ENCODE measurements at regions not wholly inside any gene's neighbourhood (a gene's known extent, or its start where the extent isn't known, plus 50 kb on each side); places are given as distances from the start of the nearest gene placed in this dataset.
"Not testable (repeated sequence)": the region's sequence is repeated elsewhere in the genome, so short reads cannot be mapped to it uniquely, and the experiment has no call there.

- H3K36me3 ChIP-seq, result no peaks in the 10 kb centered on the region
- peaks cover 24% of the 10 kb centered on the region for H3K27me3 ChIP-seq (ENCODE audit: insufficient read depth, low read depth, severe bottlenecking)
- DNase-seq, result no peak
- TF ChIP-seq, protein P1, sequence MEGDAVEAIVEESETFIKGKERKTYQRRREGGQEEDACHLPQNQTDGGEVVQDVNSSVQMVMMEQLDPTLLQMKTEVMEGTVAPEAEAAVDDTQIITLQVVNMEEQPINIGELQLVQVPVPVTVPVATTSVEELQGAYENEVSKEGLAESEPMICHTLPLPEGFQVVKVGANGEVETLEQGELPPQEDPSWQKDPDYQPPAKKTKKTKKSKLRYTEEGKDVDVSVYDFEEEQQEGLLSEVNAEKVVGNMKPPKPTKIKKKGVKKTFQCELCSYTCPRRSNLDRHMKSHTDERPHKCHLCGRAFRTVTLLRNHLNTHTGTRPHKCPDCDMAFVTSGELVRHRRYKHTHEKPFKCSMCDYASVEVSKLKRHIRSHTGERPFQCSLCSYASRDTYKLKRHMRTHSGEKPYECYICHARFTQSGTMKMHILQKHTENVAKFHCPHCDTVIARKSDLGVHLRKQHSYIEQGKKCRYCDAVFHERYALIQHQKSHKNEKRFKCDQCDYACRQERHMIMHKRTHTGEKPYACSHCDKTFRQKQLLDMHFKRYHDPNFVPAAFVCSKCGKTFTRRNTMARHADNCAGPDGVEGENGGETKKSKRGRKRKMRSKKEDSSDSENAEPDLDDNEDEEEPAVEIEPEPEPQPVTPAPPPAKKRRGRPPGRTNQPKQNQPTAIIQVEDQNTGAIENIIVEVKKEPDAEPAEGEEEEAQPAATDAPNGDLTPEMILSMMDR (IDR thresholded peaks at IDR 0.05; ENCODE audit: low read depth, low read length), result no peak
- H3K4me3 ChIP-seq (ENCODE audit: low read depth, low read length), result no peak overlapping the region
- H3K27ac ChIP-seq, result no peak overlapping the region
- H3K9me3 ChIP-seq (ENCODE audit: severe bottlenecking), result no peaks in the 10 kb centered on the region
These were observed 224.8 kb downstream of the RPAP3 start for GRCh38 chr12:47481041-47481440.

- TF ChIP-seq, protein P1 (IDR thresholded peaks at IDR 0.05; ENCODE audit: low read depth, low read length), result no peak
- Histone ChIP-seq H3K9me3 (ENCODE audit: severe bottlenecking) (no peaks in the 10 kb centered on the region), H3K27ac (no peak overlapping the region), H3K27me3 (ENCODE audit: insufficient read depth, low read depth, severe bottlenecking) (peaks cover 14% of the 10 kb centered on the region), H3K36me3 (no peaks in the 10 kb centered on the region), H3K4me3 (ENCODE audit: low read depth, low read length) (no peak overlapping the region)
- DNase-seq, result no peak
These were observed 227.4 kb downstream of the RPAP3 start for GRCh38 chr12:47478426-47478825.

DNA sequence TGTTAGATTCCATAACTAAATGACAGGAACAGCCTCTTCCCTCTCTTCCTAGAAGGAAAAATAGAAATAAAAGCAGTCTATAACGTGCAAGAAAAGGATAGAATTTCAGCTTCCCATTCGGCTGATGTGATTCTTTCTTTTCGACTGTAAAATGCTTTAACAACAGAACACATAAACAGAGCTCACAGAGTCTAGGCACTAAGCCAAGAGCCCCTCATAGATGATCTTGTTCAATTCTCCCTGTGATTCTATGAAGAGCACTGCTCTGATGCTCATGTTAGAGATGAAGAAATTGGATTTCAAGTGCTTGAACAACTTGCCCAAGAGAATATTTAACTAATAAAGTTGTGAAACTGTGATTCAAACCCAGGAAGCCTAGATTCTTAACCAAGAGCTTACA, 232.7 kb downstream of the RPAP3 start:
- H3K27me3 ChIP-seq (ENCODE audit: insufficient read depth, low read depth, severe bottlenecking), result peaks cover 16% of the 10 kb centered on the region
- H3K36me3 ChIP-seq, result no peaks in the 10 kb centered on the region
- DNase-seq, result no peak
- TF ChIP-seq, protein P1 (IDR thresholded peaks at IDR 0.05; ENCODE audit: low read depth, low read length), result no peak
- H3K9me3 ChIP-seq (ENCODE audit: severe bottlenecking), result no peaks in the 10 kb centered on the region
- no peak overlapping the region for H3K27ac ChIP-seq
- no peak overlapping the region for H3K4me3 ChIP-seq (ENCODE audit: low read depth, low read length)

DNA sequence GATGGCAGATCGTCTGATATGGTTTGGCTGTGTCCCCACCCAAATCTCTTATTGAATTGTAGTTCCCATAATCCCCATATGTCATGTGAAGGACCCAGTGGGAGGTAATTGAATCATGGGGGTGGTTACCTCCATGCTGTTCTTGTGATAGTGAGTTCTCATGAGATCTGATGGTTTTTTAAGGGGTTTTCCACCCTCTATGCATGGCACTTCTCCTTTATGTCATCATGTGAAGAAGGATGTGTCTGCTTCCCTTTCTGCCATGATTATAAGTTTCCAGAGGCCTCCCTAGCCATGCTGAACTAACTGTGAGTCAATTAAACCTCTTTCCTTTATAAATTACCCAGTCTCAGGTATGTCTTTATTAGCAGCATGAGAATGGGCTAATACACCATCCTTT, 235.5 kb downstream of the RPAP3 start:
- not testable (repeated sequence) for DNase-seq; H3K9me3 ChIP-seq (ENCODE audit: severe bottlenecking); H3K4me3 ChIP-seq (ENCODE audit: low read depth, low read length); H3K27ac ChIP-seq; H3K36me3 ChIP-seq
- peaks cover 26% of the 10 kb centered on the region for H3K27me3 ChIP-seq (ENCODE audit: insufficient read depth, low read depth, severe bottlenecking)

DNA sequence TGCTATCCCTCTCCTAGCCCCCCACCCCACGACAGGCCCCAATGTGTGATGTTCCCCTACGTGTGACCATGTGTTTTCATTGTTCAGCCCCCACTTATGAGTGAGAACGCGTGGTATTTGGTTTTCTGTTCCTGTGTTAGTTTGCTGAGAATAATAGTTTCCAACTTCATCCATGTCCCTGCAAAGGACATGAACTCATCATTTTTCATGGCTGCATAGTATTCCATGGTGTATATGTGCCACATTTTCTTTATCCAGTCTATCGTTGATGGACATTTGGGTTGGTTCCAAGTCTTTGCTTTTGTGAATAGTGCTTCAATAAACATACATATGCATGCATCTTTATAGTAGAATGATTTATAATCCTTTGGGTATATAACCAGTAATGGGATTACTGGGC, 241.9 kb downstream of the RPAP3 start:
- peaks cover 16% of the 10 kb centered on the region for H3K27me3 ChIP-seq (ENCODE audit: insufficient read depth, low read depth, severe bottlenecking)
- not testable (repeated sequence) for H3K9me3 ChIP-seq (ENCODE audit: severe bottlenecking); DNase-seq; H3K4me3 ChIP-seq (ENCODE audit: low read depth, low read length); H3K36me3 ChIP-seq; H3K27ac ChIP-seq

GRCh38 chr12:47458279-47458678, 247.6 kb downstream of the RPAP3 start:
- H3K27me3 ChIP-seq (ENCODE audit: insufficient read depth, low read depth, severe bottlenecking), result no peaks in the 10 kb centered on the region
- TF ChIP-seq, protein P1 (IDR thresholded peaks at IDR 0.05; ENCODE audit: low read depth, low read length), result no peak
- no peak for DNase-seq
- no peak overlapping the region for H3K27ac ChIP-seq
- H3K4me3 ChIP-seq (ENCODE audit: low read depth, low read length), result no peak overlapping the region
- no peaks in the 10 kb centered on the region for H3K36me3 ChIP-seq
- no peaks in the 10 kb centered on the region for H3K9me3 ChIP-seq (ENCODE audit: severe bottlenecking)

DNA sequence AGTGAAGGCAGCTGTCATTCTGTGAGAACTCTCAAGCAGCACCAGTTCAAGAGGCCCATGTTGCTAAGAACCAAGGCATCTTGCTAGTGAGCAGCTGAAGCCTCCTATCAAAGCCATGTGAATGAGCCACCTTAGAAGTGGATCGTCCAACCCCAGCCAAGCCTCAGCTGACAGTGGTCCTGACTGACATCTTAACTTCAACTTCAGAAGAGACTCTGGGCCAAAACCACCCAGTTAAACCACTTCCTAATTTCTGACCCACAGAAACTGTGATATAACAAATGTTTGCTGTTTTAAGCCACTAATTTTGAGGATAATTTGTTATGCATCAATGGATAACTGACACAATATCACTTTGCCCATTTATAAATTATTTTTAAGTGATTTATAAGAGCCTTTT, 256.0 kb downstream of the RPAP3 start:
- H3K4me3 ChIP-seq (ENCODE audit: low read depth, low read length), result no peak overlapping the region
- H3K9me3 ChIP-seq (ENCODE audit: severe bottlenecking), result no peaks in the 10 kb centered on the region
- H3K27me3 ChIP-seq (ENCODE audit: insufficient read depth, low read depth, severe bottlenecking), result peaks cover 11% of the 10 kb centered on the region
- TF ChIP-seq, protein P1 (IDR thresholded peaks at IDR 0.05; ENCODE audit: low read depth, low read length), result no peak
- H3K36me3 ChIP-seq, result no peaks in the 10 kb centered on the region
- no peak for DNase-seq
- H3K27ac ChIP-seq, result no peak overlapping the region

Measured in WERI-Rb-1 (cell line).